HEK293 (cell line): ENCODE measurements at regions not wholly inside any gene's neighbourhood (a gene's known extent, or its start where the extent isn't known, plus 50 kb on each side); places are given as distances from the start of the nearest gene placed in this dataset.
"Not testable (repeated sequence)": the region's sequence is repeated elsewhere in the genome, so short reads cannot be mapped to it uniquely, and the experiment has no call there.

ENCODE experiments used
- OVOL3 ChIP-seq: fragments of 450-650 bp; formaldehyde crosslinking; IDR thresholded peaks from 2 replicates; pipeline ENCODE4 v1.5.1; 2016; ENCODE audit warnings: missing biosample characterization, missing genetic modification characterization
- ZNF175 ChIP-seq: fragments of 450-650 bp; formaldehyde crosslinking; IDR thresholded peaks from 2 replicates; pipeline ENCODE4 v1.5.1; 2016; ENCODE audit warnings: missing biosample characterization, missing genetic modification characterization
- ZNF292 ChIP-seq: fragments of 450-650 bp; formaldehyde crosslinking; IDR thresholded peaks from 2 replicates; pipeline ENCODE4 v1.5.1; 2016; ENCODE audit warnings: low read depth, missing biosample characterization, missing genetic modification characterization, borderline replicate concordance
- TF ChIP-seq, protein P1 (sequence below): fragments of 450-650 bp; formaldehyde crosslinking; IDR thresholded peaks from 2 replicates; pipeline ENCODE4 v1.5.1; 2016; ENCODE audit warnings: missing biosample characterization, missing genetic modification characterization

DNA sequence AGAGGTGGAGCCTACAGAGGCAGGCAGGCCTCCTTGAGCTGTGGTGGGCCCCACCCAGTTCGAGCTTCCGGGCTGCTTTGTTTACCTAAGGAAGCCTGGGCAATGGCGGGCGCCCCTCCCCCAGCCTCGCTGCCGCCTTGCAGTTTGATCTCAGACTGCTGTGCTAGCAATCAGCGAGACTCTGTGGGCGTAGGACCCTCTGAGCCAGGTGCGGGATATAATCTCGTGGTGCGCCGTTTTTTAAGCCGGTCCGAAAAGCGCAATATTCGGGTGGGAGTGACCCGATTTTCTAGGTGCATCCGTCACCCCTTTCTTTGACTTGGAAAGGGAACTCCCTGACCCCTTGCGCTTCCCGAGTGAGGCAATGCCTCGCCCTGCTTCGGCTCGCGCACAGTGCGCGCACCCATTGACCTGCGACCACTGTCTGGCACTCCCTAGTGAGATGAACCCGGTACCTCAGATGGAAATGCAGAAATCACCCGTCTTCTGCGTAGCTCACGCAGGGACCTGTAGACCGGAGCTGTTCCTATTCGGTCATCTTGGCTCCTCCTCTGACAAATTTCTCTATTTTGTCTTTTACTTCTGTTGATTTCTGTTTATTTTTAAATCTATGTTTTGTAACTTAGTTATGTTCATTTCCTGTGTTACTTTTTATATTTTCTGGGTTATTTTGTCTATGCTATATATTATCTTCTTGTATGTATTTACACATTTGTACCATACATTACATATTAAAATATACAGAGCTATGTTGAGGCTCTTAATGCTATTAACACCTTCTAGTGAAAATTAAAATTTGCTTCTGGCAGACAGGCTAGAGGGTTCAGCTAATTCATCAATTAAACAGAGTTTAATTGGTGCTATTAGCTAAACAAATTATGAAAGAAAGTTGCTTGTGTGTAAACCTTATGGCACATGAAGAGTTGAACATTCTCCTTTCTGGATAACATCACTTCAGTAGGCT, 97.3 kb upstream of the CNTNAP2 start:
- TF ChIP-seq, protein P1, sequence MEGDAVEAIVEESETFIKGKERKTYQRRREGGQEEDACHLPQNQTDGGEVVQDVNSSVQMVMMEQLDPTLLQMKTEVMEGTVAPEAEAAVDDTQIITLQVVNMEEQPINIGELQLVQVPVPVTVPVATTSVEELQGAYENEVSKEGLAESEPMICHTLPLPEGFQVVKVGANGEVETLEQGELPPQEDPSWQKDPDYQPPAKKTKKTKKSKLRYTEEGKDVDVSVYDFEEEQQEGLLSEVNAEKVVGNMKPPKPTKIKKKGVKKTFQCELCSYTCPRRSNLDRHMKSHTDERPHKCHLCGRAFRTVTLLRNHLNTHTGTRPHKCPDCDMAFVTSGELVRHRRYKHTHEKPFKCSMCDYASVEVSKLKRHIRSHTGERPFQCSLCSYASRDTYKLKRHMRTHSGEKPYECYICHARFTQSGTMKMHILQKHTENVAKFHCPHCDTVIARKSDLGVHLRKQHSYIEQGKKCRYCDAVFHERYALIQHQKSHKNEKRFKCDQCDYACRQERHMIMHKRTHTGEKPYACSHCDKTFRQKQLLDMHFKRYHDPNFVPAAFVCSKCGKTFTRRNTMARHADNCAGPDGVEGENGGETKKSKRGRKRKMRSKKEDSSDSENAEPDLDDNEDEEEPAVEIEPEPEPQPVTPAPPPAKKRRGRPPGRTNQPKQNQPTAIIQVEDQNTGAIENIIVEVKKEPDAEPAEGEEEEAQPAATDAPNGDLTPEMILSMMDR, result not testable (repeated sequence)
- TF ChIP-seq ZNF175, OVOL3, ZNF292 (tag by site-specific recombination): not testable (repeated sequence)
